Mammary epithelial cell (primary cell): ENCODE measurements at regions not wholly inside any gene's neighbourhood (a gene's known extent, or its start where the extent isn't known, plus 50 kb on each side); places are given as distances from the start of the nearest gene placed in this dataset.
"Not testable (repeated sequence)": the region's sequence is repeated elsewhere in the genome, so short reads cannot be mapped to it uniquely, and the experiment has no call there.

ENCODE experiments used
- EZH2 ChIP-seq: IDR thresholded peaks from 2 replicates; pipeline ENCODE4 v1.6.1; 2012; ENCODE audit warnings: low read length, inconsistent platforms, borderline replicate concordance
- TF ChIP-seq, protein P1 (sequence below), 2 donors: IDR thresholded peaks in 1 of 2; conservative IDR thresholded peaks in 1 of 2; 2 replicates each; pipeline ENCODE4 v1.5.1; 2011 to 2012; ENCODE audit warnings: inconsistent platforms in 2 of 2, low read length in 2 of 2, mild to moderate bottlenecking in 2 of 2, control low read depth in 1 of 2, low read depth in 1 of 2; ENCODE audit not compliant: insufficient read depth in 1 of 2; ENCODE audit errors: extremely low read depth in 1 of 2

DNA sequence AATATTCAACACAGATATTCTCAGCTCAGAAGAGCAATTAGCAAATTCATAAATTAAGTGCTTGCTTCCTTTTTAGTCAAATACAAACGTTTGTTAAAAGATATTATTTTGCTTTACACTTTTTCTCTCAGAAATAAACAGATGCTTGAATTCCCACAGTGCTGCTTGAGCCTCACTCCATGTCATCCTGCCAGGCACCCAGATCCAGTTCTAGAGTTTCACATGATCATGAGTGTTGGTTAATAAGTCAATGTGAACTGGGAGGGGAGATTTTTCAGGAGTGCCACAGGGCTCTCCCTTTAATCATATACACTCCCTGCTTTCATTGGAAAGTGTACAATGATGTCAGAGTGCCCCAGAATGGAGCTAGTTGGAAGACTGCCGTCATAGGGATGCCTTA, 69.7 kb upstream of the TP53BP2 start:
- TF ChIP-seq, protein P1, sequence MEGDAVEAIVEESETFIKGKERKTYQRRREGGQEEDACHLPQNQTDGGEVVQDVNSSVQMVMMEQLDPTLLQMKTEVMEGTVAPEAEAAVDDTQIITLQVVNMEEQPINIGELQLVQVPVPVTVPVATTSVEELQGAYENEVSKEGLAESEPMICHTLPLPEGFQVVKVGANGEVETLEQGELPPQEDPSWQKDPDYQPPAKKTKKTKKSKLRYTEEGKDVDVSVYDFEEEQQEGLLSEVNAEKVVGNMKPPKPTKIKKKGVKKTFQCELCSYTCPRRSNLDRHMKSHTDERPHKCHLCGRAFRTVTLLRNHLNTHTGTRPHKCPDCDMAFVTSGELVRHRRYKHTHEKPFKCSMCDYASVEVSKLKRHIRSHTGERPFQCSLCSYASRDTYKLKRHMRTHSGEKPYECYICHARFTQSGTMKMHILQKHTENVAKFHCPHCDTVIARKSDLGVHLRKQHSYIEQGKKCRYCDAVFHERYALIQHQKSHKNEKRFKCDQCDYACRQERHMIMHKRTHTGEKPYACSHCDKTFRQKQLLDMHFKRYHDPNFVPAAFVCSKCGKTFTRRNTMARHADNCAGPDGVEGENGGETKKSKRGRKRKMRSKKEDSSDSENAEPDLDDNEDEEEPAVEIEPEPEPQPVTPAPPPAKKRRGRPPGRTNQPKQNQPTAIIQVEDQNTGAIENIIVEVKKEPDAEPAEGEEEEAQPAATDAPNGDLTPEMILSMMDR (conservative IDR thresholded peaks at IDR 0.05 in 1 of 2, IDR thresholded peaks at IDR 0.05 in 1 of 2; ENCODE audit: extremely low read depth in 1 of 2, insufficient read depth in 1 of 2, low read depth in 1 of 2, low read length in 2 of 2): not testable (repeated sequence)
- TF ChIP-seq EZH2: not testable (repeated sequence)
